ENCODE measurements at regions not wholly inside any gene's neighbourhood (a gene's known extent, or its start where the extent isn't known, plus 50 kb on each side); places are given as distances from the start of the nearest gene placed in this dataset.

DNA sequence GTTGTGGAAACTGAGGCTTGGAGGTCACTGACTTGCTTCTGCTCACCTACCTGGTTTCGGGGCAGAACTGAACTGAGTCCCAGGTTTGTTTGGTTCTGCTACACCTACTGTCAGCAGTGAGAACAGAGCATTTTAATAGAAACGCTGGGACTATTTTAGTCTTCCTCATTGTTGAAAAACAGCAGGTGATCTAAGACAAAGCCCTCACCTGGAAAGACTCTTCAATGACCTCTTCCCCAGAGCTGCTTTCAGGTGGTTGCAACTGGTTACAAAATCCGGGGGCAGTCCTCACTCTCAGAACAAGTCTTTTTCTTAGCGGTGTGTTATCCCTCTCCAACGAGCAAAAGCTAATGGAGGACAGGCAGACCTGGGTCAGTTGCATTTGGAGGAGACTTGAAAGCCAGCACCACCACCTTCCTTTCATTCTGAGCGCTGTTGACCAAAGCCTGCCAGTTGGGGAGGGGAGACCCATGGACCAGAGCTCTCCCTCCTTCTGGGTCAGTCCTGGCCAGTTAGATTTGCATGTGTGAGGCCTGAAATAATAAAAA, 217.0 kb downstream of the NCK2 start:
- H3K9ac ChIP-seq, result no peak overlapping the region
- no peaks in the 10 kb centered on the region for H3K36me3 ChIP-seq
- peak overlapping the region; percentile 32 for H2AFZ ChIP-seq (replicated peaks)

DNA sequence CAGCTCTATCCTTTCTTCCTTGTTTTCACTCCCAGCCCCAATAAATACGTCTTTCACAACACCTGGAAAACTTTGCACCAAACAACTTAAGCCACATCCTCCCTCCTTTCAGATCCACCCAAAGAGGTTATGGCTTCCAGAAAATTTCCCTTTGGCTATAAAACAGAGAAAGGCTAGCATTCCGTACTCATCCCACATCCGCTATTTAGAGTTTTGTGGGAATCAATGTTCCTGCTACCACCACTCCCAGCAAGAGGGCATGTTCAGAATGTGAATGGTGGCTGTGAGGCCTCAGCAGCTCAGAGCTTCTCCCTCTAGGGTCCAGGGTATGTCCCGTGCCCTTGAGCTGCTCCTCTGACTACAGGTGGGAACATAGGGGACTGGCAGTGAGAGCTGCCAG, 214.6 kb downstream of the NCK2 start:
- H3K9me3 Mint-ChIP-seq, result peaks cover 10% of the 10 kb centered on the region
- peaks cover 17% of the 10 kb centered on the region for H3K27me3 Mint-ChIP-seq (ENCODE audit: insufficient read depth, low read depth)
- no peak overlapping the region for H3K4me2 ChIP-seq
- H3K4me1 Mint-ChIP-seq, result peaks cover 43% of the 10 kb centered on the region
- no peak overlapping the region for H2AFZ ChIP-seq (replicated peaks)
- TF ChIP-seq EZH2phosphoT487 (IDR thresholded peaks at IDR 0.05) (no peak), EZH2 (IDR thresholded peaks at IDR 0.05) (no peak)
- TF ChIP-seq, protein P1, sequence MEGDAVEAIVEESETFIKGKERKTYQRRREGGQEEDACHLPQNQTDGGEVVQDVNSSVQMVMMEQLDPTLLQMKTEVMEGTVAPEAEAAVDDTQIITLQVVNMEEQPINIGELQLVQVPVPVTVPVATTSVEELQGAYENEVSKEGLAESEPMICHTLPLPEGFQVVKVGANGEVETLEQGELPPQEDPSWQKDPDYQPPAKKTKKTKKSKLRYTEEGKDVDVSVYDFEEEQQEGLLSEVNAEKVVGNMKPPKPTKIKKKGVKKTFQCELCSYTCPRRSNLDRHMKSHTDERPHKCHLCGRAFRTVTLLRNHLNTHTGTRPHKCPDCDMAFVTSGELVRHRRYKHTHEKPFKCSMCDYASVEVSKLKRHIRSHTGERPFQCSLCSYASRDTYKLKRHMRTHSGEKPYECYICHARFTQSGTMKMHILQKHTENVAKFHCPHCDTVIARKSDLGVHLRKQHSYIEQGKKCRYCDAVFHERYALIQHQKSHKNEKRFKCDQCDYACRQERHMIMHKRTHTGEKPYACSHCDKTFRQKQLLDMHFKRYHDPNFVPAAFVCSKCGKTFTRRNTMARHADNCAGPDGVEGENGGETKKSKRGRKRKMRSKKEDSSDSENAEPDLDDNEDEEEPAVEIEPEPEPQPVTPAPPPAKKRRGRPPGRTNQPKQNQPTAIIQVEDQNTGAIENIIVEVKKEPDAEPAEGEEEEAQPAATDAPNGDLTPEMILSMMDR (IDR thresholded peaks at IDR 0.05), result no peak
- H3K4me3 Mint-ChIP-seq, result no peak overlapping the region
- H3K27me3 ChIP-seq, result peaks cover 60% of the 10 kb centered on the region
- H3K36me3 Mint-ChIP-seq, result peaks cover 3% of the 10 kb centered on the region
- DNase-seq (ENCODE audit: low spot score), result no peak
- no peaks in the 10 kb centered on the region for H3K79me2 ChIP-seq (ENCODE audit: low read depth)
- peaks cover 8% of the 10 kb centered on the region for H4K20me1 ChIP-seq (ENCODE audit: low read depth)
- no peaks in the 10 kb centered on the region for H3K36me3 ChIP-seq
- H3K27ac Mint-ChIP-seq, result no peak overlapping the region
- no peak overlapping the region for H3K27ac ChIP-seq
- H3F3A ChIP-seq (ENCODE audit: low read depth), result peaks cover 17% of the 10 kb centered on the region
- peaks cover 27% of the 10 kb centered on the region for H3K4me1 ChIP-seq
- no peak overlapping the region for H3K9ac ChIP-seq
- no peak overlapping the region for H3K4me3 ChIP-seq
- H3K9me3 ChIP-seq (ENCODE audit: low read depth), result no peaks in the 10 kb centered on the region

More for the DNA sequence above, 217.0 kb downstream of the NCK2 start:
- Histone ChIP-seq H3F3A (ENCODE audit: low read depth) (peaks cover 8% of the 10 kb centered on the region), H4K20me1 (ENCODE audit: low read depth) (no peaks in the 10 kb centered on the region), H3K4me2 (peak overlapping the region; percentile 10), H3K9me3 (ENCODE audit: low read depth) (no peaks in the 10 kb centered on the region), H3K27me3 (peaks cover 37% of the 10 kb centered on the region), H3K4me3 (no peak overlapping the region), H3K4me1 (peaks cover 8% of the 10 kb centered on the region), H3K79me2 (ENCODE audit: low read depth) (no peaks in the 10 kb centered on the region), H3K27ac (no peak overlapping the region)
- peaks cover 17% of the 10 kb centered on the region for H3K27me3 Mint-ChIP-seq (ENCODE audit: insufficient read depth, low read depth)
- no peak for DNase-seq (ENCODE audit: low spot score)
- H3K27ac Mint-ChIP-seq, result no peak overlapping the region
- H3K36me3 Mint-ChIP-seq, result peaks cover 3% of the 10 kb centered on the region
- peaks cover 23% of the 10 kb centered on the region for H3K4me1 Mint-ChIP-seq
- no peak overlapping the region for H3K4me3 Mint-ChIP-seq
- TF ChIP-seq, protein P1 (IDR thresholded peaks at IDR 0.05), result no peak
- TF ChIP-seq EZH2phosphoT487 (IDR thresholded peaks at IDR 0.05) (no peak), EZH2 (IDR thresholded peaks at IDR 0.05) (no peak)
- peaks cover 14% of the 10 kb centered on the region for H3K9me3 Mint-ChIP-seq

DNA sequence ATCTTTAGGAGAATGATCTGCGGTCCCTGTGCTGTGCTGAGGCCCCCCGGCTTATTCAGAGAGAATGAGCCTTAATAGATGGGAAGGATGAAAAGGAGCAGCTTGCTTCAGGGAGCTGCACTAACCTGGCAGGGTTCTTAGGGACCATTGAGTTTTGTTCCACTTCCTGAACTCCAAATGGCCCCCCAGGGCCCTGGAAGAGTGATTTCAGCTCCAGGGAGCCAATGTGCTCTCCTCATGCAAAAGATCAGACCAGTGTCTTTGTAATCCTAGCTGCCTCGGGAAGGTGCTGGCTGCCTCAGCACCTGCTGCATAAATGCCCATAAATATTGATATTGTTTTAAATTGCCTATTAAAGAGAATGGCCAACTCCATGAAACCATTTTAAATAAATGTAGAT, 210.2 kb downstream of the NCK2 start:
- H3K27me3 ChIP-seq, result peaks cover 84% of the 10 kb centered on the region
- H3F3A ChIP-seq (ENCODE audit: low read depth), result peaks cover 28% of the 10 kb centered on the region
- no peak overlapping the region for H3K9ac ChIP-seq
- Mint-ChIP-seq H3K27me3 (ENCODE audit: insufficient read depth, low read depth) (peaks cover 16% of the 10 kb centered on the region), H3K4me1 (peaks cover 59% of the 10 kb centered on the region), H3K4me3 (peak overlapping the region; percentile 30), H3K9me3 (peaks cover 10% of the 10 kb centered on the region), H3K27ac (peak overlapping the region; percentile 13), H3K36me3 (peaks cover 6% of the 10 kb centered on the region)
- H3K4me3 ChIP-seq, result no peak overlapping the region
- no peak overlapping the region for H2AFZ ChIP-seq (replicated peaks)
- no peak for TF ChIP-seq EZH2 (IDR thresholded peaks at IDR 0.05)
- TF ChIP-seq, protein P1 (IDR thresholded peaks at IDR 0.05), result no peak
- TF ChIP-seq EZH2phosphoT487 (IDR thresholded peaks at IDR 0.05), result no peak
- H3K4me1 ChIP-seq, result peaks cover 50% of the 10 kb centered on the region
- no peaks in the 10 kb centered on the region for H3K79me2 ChIP-seq (ENCODE audit: low read depth)
- H3K27ac ChIP-seq, result no peak overlapping the region
- peaks cover 8% of the 10 kb centered on the region for H4K20me1 ChIP-seq (ENCODE audit: low read depth)
- no peaks in the 10 kb centered on the region for H3K36me3 ChIP-seq
- H3K9me3 ChIP-seq (ENCODE audit: low read depth), result no peaks in the 10 kb centered on the region
- peak overlapping the region; percentile 55 for H3K4me2 ChIP-seq
- DNase-seq (ENCODE audit: low spot score), result no peak

Measured in neural progenitor cell (in vitro differentiated cells).